GM12873 (cell line): ENCODE measurements at regions not wholly inside any gene's neighbourhood (a gene's known extent, or its start where the extent isn't known, plus 50 kb on each side); places are given as distances from the start of the nearest gene placed in this dataset.

Experiments used
- TF ChIP-seq, protein P1 (sequence below): IDR thresholded peaks from 2 replicates; pipeline ENCODE4 v1.5.1; 2012; ENCODE audit warnings: low read depth, mild to moderate bottlenecking, moderate library complexity, low read length, control low read depth; ENCODE audit not compliant: insufficient read depth; ENCODE audit errors: missing control alignments

DNA sequence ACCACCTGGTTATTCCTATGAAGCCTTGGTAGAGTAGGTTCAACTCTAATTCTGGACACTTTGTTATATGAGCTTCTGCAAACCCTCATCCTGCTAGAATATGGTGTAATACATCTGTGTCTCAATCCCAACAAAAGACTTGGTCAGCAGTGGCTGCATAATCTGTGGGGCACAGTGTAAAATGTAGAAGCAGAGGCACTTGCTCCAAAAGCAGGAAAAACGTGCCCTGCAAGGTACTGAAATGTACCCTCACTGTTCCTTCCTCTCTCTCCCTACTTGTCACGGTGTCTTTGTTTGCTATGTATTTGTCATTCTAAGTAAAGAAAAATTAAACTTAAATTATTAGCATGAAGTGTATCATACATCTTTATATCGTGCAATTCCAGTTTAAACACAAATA, 267.9 kb downstream of the BCL11B start:
- TF ChIP-seq, protein P1, sequence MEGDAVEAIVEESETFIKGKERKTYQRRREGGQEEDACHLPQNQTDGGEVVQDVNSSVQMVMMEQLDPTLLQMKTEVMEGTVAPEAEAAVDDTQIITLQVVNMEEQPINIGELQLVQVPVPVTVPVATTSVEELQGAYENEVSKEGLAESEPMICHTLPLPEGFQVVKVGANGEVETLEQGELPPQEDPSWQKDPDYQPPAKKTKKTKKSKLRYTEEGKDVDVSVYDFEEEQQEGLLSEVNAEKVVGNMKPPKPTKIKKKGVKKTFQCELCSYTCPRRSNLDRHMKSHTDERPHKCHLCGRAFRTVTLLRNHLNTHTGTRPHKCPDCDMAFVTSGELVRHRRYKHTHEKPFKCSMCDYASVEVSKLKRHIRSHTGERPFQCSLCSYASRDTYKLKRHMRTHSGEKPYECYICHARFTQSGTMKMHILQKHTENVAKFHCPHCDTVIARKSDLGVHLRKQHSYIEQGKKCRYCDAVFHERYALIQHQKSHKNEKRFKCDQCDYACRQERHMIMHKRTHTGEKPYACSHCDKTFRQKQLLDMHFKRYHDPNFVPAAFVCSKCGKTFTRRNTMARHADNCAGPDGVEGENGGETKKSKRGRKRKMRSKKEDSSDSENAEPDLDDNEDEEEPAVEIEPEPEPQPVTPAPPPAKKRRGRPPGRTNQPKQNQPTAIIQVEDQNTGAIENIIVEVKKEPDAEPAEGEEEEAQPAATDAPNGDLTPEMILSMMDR = no peak

DNA sequence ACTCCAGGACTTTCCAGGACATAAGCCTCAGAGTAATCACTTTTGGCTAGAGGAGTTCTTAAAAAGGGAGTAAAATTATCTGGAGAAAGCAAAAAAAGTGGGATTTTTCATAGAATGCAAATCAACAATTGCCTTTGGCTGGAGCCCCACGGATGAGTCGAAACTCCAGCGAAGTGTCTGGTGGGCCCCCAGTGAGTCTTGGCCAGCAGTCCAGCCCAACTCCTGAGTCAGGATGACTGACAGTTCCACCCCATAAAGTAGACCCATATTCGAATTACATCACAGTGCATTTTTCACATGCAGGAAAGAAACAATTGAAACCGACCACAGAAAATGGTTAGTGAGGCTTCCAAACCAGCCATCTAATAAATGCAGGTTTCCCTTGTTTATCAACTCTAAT, 265.7 kb downstream of the BCL11B start:
- TF ChIP-seq, protein P1 = no peak

DNA sequence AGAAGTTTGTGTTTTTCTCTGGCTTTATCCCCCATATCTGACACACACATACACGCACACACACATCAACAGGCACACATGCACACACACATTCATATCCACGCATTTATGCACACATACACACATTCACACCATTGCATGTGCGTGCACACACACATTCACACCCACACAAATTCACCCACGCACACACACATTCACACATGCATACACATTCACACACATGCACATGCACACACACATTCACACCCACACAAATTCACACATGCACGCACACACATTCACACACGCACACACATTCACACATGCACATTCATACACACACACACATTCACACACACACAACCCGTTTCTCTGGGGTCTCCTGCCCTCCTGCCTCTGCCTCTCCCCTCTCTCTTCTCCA, 264.2 kb downstream of the BCL11B start:
- TF ChIP-seq, protein P1 = no peak

DNA sequence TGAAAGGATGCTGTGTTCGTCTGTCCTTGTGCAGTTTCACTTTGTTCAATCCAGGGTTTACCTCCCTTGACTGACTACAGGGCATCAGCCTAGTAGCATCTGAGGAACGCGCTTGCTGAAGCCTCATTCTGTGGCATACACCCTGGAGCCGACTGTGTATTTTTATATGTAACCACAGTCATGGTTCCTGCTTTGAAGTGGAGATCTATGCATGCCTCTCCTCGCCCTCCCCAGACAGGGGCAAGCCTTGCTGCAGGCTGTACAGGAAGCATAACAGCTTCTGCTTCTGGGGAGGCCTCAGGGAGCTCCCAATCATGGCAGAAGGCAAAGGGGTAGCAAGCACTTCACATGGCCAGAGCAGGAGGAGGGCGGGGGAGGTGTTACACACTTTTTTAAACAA, 262.1 kb downstream of the BCL11B start:
- TF ChIP-seq, protein P1 = no peak

DNA sequence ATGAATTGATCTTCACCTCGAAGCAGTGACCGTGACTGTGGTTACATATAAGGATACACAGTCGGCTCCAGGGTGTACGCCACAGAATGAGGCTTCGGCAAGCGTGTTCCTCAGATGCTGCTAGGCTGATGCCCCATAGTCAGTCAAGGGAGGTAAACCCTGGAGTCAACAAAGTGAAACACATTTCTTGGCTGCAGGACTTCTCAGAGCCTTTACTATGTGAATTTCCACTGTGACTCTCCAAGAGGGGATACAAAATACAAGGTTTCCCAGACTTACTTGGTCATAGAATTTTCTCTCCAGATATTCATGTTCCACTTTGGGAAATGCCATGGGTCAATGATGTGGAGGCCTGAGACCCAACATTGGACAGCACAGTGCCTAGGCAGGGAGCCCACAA, 260.6 kb downstream of the BCL11B start:
- TF ChIP-seq, protein P1 = no peak

DNA sequence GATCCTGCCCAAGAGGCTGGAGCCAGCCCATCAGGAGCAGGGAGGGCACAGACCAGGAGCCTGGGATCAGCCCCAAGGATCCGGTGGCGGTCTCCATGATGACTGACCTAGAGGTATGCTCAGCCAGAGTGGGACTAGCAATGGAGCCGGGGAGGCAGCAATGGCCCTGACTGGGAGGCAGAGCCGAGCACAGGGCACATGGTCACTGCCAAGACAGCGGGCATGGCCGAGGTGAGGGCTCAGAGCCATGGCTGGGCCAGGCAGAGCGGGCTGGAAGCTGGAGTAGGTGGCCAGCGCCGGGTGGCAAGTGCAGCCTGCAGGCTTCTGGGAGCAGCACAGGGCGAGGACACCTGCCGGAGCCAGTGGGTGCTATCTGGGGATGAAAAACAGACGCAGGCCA, 259.3 kb downstream of the BCL11B start:
- TF ChIP-seq, protein P1 = no peak

DNA sequence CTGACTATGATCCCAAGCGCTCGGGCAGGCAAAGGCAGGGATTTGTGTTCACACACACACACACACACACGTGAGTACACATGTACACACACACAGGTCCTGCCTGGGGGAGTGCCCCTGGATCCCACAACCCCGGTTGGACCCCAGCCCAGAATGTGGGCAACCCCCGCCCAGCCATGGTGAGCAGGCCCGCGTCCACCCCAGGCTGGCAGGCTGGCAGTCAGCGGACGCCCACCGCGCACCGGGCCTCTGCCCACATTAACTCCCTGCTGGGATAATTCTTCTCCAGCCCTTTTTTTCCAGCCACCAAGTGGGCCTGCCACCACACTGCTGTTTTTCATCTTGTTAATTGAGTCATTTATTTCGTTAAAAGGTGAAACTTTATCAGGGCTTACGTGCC, 256.2 kb downstream of the BCL11B start:
- TF ChIP-seq, protein P1 = no peak
